NCI-H748 (cell line): ENCODE measurements at regions not wholly inside any gene's neighbourhood (a gene's known extent, or its start where the extent isn't known, plus 50 kb on each side); places are given as distances from the start of the nearest gene placed in this dataset.
"Not testable (repeated sequence)": the region's sequence is repeated elsewhere in the genome, so short reads cannot be mapped to it uniquely, and the experiment has no call there.

Experiments used
- DNase-seq: peaks from one replicate; lab custom pipeline; 2025; ENCODE audit not compliant: unreplicated experiment; lab: John Stamatoyannopoulos, UW

DNA sequence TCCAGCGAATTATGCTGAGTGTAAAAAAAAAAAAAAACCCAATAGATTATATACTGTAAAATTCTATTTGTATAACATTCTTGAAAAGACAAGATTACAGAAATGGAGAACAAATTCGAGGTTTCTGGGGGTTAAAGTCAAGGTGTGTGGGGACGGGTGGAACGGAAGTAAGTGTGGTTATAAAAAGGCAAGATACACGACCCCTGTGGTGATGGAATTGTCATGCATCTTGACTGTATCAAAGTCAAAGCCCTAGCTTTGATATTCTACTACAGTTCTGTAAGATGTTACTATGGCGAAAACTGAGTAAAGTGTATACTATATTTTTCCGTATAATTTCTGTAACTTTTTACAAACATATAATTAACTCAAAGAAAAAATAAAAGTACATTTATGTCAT, 718.2 kb upstream of the PCDH15 start:
- DNase-seq, result no peak

DNA sequence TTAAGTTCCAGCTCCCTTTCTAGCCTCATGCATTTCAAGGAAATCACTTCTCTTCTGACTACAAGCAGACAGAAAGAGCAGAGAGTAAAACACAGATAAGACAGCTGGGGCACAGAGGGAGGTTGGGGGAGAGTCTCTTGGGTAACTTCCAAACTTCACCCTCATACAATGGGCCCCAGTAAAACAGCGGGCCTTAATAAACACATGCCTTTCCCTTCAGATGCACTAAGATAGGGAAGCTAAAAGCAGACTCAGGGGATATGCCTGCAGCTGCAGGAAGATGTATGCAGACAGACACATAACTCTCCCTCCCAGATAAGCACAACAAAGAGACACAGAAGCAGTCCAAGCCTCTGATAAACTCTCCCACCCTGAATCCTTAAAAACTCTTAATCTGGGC, 717.4 kb upstream of the PCDH15 start:
- DNase-seq, result not testable (repeated sequence)

DNA sequence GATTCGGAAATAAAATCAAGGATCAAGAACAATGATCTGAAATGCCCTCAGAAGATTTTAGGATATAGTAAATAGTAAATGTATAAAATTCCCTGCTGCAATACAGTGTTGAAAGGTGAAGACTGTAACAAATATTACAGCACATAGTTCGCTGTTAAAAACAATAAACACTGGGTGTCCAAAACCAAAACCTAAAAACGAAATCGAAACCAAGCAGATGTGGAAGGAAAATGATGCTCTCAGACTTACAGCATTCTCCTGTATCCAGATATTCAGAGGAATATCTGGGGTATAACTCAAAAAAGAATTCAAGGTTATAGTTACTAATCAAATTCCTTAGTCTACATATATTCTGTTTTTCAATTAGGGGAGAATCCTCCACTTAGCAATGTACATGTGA, 708.1 kb upstream of the PCDH15 start:
- DNase-seq, result no peak

DNA sequence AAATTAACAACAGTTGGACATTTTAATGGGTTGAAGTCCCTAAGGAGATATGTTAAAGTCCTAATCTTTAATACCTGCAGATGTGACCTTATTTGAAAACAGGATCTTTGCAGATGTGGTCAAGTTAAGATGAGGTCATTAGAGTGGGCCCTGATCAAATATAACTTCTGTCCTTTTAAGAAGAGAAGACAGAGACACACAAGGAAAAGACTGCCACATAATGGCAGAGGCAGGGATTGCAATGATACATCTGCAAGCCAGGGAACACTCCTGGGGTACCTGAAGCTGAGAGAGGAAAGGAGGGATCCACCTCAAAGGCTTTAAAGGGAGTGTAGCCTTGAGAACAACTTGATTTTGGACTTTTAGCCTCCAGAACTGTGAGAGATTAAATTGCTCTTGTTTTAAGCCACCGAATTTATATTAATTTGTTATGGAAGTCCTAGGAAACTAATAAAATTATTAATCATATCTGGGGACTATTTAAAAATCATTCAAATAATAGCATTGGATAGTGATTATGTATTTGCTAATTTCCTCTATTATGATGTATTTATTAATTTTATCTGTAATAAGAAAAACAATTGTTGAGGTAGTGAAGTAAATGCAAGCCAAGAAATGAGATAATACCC, 700.0 kb upstream of the PCDH15 start:
- peak; percentile 58 for DNase-seq

DNA sequence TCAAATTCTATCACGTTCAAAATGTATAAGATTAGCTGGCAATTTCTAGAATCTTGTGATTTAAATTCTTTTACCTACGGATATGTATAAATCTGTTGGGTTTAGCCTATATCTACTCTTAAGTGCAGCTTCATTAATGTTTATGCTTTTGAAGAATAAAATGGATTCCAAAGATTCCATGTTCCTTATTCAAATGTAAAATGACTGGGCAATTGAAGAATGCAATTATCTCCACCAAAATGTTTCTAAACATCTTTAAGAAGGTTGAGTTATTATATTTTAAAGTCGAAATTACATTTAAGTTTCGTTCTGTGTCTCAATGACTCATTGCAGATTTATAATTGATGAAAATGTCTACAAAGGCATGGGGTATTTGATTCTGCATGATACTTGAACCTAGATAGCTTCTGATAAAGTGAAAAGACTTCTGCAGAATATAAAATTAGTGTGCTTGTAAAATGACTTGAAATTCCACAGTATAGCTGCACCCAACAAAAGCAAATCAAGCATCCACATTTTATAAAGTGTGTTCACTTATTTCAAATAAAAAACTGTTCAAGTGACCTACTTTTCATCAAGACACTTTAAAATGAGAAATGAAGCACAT, 697.0 kb upstream of the PCDH15 start:
- no peak for DNase-seq

DNA sequence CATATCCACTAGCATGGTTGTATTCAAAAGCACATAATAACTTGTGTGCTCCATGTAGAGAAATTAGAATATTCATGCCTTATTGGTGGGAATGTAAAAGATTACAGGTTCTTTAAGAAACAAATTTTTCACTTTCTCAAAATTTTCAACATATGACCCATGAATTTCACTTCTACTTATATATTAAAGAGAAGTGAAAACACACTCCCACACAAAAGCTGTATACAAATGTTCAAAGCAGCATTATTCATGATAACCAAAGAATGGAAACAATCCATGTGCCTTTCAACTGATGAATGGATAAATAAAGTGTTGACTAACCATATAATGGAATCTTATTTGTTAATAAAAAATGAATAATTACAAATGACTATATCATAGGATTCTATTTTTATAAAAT, 694.5 kb upstream of the PCDH15 start:
- no peak for DNase-seq

DNA sequence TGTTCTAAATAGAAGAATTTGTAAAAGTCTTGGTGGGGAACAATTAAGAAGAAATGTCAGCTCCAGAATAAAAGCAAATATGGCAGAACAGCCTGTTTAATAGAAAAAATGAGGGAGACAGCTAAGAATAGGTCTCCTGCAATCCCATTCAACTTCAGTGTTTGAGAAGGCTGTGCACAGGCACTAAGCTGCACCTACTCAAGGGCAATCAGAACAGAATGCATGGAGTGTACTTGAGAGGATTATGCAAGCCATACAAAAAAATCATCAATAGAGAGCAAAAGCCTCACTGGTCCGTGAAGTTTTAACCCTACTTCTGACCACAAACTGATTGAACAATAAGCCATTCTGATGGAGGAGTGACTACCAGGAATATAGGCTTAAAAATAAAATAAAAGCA, 690.7 kb upstream of the PCDH15 start:
- no peak for DNase-seq

DNA sequence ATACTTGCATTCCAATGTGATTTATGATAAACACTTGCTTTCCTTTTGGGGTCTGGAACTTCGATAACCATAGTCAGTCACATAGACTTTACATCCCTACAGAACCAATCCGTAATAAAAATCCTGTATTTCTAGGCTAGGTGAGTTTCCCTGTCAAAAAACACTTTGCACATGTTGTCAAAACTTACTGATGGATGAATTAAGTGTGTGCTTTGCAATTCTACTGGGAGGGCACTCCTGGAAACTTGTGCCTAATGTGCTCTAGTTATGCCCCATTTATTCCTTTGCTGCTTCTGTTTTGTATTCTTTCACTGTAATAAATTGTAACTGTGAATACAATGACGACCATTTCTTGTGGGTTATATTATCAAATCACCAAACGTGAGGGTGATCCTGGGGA, 684.8 kb upstream of the PCDH15 start:
- DNase-seq, result no peak

DNA sequence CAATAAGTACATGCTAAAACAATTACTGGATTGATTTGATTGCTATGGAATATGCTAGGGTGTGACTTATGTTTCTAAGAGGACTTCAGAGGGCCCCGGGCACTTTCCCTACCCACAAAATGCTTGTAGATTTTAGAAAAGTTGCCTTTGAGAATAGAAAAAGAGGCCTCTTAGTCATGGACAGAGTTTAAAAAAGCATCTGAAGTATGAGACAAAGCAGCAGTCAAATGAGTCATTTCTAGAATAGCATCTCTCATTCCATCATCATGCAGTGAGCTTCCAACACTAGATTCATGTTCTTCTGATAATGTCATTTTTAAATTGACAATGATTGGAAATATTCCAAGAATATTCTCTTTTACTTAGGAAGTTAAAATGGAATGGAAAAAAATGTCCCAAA, 675.1 kb upstream of the PCDH15 start:
- no peak for DNase-seq

DNA sequence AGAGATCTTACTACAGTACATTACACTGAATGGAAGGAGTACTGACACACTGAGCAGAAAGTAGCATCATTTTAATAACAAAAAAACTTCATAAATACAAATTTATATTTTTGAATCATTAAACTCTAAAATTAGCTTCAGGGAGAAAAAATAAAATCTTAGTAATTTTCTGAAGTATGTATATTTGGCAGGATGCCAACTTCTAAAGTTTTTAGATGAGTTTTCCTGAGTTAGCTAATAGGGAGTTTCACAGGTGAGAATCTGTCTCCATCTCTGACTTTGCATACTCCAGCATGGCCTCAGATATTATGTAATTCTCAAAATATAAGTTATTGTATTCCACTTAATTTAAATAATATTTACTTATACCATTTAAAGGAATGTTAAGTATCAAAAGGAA, 673.2 kb upstream of the PCDH15 start:
- DNase-seq, result no peak

DNA sequence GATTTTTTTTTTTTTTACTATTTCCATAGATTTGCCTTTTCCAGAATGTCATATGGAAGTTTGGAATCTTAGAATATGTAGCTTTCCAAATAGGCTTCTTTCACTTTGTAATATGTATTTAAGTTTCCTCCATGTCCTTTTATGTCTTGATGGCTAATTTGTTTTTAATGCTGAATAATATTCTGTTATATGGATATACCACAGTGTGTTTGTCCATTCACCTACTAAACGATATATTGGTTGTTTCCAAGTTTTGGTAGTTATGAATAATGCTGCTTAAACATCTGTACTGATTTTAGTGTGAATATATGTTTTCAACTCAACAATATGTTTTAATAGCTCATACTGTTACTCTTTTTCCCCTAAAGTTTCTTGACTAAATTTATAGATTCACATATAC, 669.8 kb upstream of the PCDH15 start:
- DNase-seq, result no peak

DNA sequence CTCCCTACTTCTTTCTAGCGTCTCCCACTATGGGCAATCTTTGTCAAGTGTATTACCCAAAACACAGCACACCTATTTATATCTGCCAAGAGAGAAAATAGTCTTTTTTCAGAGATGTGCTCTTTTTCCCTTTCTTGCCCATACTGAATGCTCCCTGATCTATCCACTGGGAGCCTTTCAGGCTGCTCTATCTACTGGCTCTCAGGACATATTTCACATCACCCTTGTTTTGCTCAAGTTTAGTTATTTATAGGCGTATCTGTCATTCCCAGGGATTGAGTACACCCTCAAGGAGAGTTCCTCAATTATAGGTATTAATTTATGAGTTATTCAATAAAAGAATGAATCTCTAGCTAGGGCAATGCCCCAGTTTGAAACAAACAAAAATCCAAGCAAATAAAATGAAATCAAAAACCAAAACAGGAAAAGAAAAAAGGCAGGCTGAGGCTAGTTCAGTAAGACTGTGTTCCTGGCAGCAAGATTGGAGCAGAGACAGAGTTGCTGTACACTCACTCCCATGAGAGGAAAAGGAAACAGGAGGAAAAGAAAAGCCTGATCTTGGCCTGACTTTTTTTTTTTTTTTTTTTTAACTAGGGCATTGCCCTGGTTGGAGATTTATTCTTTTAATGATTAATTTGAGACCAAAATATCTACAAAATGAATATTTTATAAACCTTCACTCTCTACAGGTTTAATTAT, 665.9 kb upstream of the PCDH15 start:
- no peak for DNase-seq

DNA sequence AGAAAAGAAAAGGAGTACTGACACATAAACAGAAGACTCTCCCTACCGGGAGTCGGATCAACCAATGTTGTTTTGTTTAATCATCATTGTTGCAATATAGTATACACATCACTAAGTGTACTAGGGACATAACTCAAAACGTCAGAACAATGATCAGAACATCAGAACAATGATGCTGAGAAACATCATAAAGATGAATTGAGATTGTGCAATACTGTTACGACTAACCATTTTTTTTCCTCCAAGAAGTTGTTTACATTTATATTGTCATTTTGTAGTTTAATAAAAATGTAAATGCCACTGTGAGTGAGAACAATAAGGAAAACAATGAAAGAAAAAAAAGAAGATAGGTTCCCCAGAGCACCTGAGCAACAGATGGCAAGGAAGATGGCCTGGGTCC, 663.1 kb upstream of the PCDH15 start:
- DNase-seq, result no peak

DNA sequence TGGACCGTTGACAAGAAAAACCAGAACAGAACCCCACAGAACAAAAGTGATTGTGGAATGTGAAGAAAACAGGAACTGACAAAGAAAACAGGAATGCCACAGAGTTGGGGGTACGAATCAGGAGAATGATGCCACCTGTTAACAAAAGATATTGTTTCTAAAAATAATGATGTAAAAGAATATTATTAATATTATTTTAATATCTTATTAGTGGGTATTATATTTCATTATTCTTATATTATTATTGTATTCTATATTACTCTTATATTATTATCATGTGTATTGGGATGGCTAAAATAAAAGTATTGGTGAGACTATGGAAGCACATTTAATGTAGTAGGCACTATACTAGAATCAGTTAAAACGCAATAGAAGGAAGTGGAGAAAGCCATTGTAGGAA, 659.0 kb upstream of the PCDH15 start:
- DNase-seq, result no peak

DNA sequence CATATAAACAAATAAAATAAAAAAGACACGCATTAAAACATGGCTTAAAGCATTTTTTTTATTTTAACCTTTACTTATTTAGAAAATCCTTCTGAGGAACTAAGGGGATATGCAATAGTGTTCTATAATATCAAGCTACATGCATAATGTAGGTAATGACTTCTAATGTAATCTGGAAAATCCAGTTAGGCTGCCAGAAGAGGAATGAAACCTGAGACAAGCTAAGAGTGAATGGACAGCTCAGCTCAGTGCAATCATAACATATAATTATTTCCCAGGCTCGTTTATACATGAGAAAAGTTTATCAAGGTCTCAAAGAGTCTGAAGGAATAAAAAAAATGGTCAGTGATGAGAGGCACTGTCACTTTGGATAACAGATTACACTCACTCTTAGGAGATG, 649.0 kb upstream of the PCDH15 start:
- peak; percentile 54 for DNase-seq

DNA sequence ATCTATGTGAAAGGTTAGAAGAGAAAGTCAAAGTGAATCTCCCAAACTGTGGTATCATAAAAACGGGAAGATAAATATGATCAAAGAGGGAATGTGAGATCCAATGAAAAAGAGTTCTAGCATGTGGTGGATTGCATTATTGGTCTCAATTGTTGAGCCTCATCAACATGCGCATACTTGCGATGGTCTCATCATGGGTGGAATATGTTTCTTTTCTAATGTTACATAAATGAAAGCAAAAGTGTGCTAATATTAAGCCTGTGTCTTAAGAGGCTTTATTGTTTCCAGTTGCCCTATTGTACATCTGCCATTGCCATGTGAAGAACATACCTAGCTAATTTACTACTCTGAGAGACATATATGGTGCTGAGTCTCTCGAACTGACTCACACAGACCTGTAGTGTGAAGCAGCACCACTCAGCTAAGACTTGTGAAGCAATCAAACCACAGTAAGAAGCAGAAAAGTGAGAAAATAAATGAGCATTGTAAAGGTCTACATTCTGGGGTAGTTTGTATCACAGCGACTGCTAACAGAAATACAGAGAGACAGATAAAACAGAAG, 645.5 kb upstream of the PCDH15 start:
- no peak for DNase-seq

DNA sequence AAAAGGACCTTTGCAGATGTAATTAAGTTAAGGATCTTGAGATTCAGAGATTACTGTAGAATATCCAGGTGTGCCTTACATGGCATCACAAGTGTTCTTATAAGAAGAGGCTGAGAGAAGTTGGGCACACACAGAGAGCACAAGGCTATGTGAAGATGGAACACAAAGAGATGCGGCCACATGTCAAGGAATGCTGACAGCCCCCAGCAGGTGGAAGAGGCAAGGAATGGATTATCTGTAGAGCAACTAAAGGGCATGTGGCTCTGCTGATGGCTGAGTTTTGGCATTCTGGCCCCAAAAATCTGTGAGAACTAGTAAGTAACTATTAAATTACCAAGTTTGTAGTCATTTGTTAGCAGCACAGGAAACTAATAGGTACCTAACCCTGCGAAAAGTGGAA, 640.7 kb upstream of the PCDH15 start:
- DNase-seq, result no peak

DNA sequence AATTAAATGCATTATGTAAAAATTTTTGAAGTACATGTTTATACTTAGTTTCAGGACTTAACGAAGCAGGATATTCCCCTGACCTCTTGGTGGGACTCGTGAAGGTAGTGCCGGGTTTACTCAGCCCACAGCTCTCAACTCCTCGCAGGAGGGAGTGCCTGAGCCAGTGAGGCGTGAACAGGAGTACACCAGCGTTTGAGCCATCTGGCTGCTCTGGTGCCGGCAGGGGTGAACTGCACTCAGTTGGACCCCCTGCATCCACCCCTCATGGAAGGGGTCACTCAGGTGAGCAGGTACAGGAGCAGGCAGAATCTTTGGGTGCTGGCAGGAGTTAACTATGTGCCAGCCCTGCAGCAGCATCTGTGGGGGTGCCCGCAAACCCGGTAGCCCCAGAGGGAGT, 625.1 kb upstream of the PCDH15 start:
- DNase-seq, result no peak

DNA sequence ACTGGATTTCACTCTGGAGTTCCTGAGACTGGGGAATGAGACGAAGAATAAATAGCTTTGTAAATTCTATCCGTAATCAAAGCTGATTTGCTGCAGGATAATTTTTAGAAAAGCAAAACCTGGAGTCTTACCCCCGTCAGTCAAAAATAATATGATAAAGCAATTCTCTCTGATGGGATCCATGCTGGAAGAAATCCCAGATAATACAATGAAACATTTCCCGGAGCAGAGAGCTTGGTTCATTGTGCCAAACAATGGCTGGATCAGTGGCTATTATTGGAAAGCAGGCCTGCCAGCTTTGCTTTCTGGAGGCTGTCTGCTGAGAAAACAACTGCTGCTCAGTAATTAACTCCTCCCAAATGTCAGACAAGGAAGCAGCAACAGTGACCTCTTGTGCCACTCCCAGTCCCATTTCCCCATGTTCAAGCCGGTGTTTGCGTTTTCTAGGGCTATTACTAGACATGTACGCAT, 609.4 kb upstream of the PCDH15 start:
- peak; percentile 96 for DNase-seq

DNA sequence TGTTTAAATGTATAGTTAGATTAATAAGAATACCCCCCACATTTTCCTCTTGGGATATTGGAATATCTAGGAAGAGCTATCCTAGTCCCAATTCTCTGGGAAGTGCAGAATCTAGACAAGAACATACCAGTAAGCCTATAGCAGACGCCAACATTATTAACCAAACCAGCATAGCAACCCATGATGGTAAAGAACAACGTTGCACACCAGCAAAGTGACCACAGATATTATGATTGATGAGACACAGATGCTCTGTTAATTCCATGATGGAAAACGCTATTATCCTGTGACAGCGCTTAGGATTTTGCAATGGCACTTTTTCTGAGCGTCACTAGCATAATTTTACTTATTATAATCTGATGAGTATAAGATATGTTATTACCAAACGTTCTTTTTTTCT, 603.1 kb upstream of the PCDH15 start:
- DNase-seq, result no peak

DNA sequence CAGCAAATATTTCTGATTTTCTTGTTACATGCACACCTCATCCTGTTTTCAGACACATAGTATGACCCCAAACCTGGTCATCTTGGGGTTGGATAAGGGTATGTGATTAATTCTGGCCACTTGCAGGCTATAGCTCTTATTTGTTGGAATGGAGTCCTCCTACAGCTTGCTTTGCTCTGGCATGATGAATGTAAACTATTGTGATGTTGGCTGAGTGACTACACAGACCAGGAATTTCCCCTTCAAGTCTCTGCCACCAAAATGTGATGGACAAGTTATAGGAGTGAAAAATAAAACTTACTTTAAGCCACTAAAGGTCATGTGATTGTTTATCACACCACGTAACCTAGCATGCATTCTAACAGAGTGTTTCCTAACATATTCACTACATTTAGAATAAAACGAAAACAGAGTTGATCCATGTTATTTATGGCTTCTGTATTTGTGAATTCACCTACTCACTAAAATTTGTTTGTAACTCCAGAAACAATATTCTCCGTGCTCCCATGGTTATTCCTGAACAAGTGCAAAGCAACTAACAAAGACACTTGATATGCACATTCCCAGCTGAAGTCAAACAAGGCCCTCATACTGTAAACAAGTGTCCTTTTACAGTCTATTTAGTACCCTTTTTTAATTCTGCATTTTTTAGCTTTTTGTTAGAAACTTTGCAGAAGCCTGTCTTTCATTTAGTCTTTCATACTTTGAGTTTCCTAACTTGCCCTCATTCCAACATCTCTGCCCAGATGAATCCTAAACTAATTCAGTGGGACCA, 599.2 kb upstream of the PCDH15 start:
- DNase-seq, result peak; percentile 34

DNA sequence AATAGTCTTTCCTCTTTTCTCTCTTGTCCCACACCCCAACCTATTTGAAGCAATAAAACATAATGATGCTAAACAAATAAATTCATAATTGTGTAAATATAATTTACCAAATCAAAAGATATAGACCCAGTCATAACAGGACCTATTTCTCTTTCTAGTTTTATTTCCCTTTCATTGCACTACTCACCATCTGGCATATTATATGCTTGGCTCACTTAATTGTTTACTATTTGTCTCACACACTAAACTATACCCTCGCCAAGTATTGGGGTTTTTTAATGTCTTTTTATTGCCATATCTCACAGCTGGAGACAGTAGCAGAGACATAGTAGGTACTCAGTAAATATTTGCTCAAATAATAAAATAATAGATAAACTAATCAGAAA, 597.5 kb upstream of the PCDH15 start:
- peak; percentile 52 for DNase-seq
